ENCODE measurements at regions not wholly inside any gene's neighbourhood (a gene's known extent, or its start where the extent isn't known, plus 50 kb on each side); places are given as distances from the start of the nearest gene placed in this dataset.

GRCh38 chr3:177578488-177578887 lies 381.2 kb upstream of the TBL1XR1 start:
- DNase-seq: no peak

- DNase-seq: no peak
Measured at GRCh38 chr3:177579419-177579818, 382.1 kb upstream of the TBL1XR1 start.

- DNase-seq: no peak
Measured at GRCh38 chr3:177580437-177580836, 383.2 kb upstream of the TBL1XR1 start.

GRCh38 chr3:177585271-177585670 lies 388.0 kb upstream of the TBL1XR1 start:
- DNase-seq: no peak

- DNase-seq: no peak
Measured at GRCh38 chr3:177589041-177589650, 391.9 kb upstream of the TBL1XR1 start.

- no peak for DNase-seq
Measured at GRCh38 chr3:177589911-177590381, 392.7 kb upstream of the TBL1XR1 start.

GRCh38 chr3:177590826-177591225 lies 393.5 kb upstream of the TBL1XR1 start:
- DNase-seq: no peak

- DNase-seq: no peak
Measured at GRCh38 chr3:177591379-177591778, 394.1 kb upstream of the TBL1XR1 start.

- no peak for DNase-seq
Measured at GRCh38 chr3:177594096-177594495, 396.8 kb upstream of the TBL1XR1 start.

GRCh38 chr3:177595530-177596188 lies 398.4 kb upstream of the TBL1XR1 start:
- DNase-seq: no peak

GRCh38 chr3:177596248-177596815 lies 399.1 kb upstream of the TBL1XR1 start:
- no peak for DNase-seq

GRCh38 chr3:177596816-177597271 lies 399.6 kb upstream of the TBL1XR1 start:
- no peak for DNase-seq

- DNase-seq: peak in 1 of 2 experiments; percentile 21
Measured at GRCh38 chr3:177597311-177598096, 400.2 kb upstream of the TBL1XR1 start.

- DNase-seq: no peak
Measured at GRCh38 chr3:177598097-177598833, 401.0 kb upstream of the TBL1XR1 start.

GRCh38 chr3:177599326-177599725 lies 402.0 kb upstream of the TBL1XR1 start:
- DNase-seq: no peak

- DNase-seq: no peak
Measured at GRCh38 chr3:177599837-177600236, 402.6 kb upstream of the TBL1XR1 start.

- no peak for DNase-seq
Measured at GRCh38 chr3:177600411-177600810, 403.1 kb upstream of the TBL1XR1 start.

GRCh38 chr3:177601152-177601551 lies 403.9 kb upstream of the TBL1XR1 start:
- no peak for DNase-seq

GRCh38 chr3:177602601-177603147 lies 405.4 kb upstream of the TBL1XR1 start:
- no peak for DNase-seq

GRCh38 chr3:177603148-177603603 lies 405.9 kb upstream of the TBL1XR1 start:
- DNase-seq: no peak

GRCh38 chr3:177604181-177604580 lies 406.9 kb upstream of the TBL1XR1 start:
- no peak for DNase-seq

GRCh38 chr3:177606891-177607290 lies 409.6 kb upstream of the TBL1XR1 start:
- no peak for DNase-seq
